IPS-20b (cell line): ENCODE measurements at regions not wholly inside any gene's neighbourhood (a gene's known extent, or its start where the extent isn't known, plus 50 kb on each side); places are given as distances from the start of the nearest gene placed in this dataset.

ENCODE experiments used
- H3K27ac ChIP-seq: one replicate; pipeline ENCODE4 v1.5.1; 2013; ENCODE audit warnings: low read length
- H3K27me3 ChIP-seq: 2 replicates; pipeline ENCODE4 v1.6.1; 2013; ENCODE audit warnings: mild to moderate bottlenecking, low read length, inconsistent platforms; ENCODE audit not compliant: insufficient read depth
- H3K36me3 ChIP-seq: 2 replicates; pipeline ENCODE4 v1.6.1; 2013; ENCODE audit warnings: low read depth, mild to moderate bottlenecking, inconsistent platforms, low read length, moderate library complexity; ENCODE audit not compliant: insufficient read depth
- H3K4me1 ChIP-seq: 2 replicates; pipeline ENCODE4 v1.6.1; 2013; ENCODE audit warnings: mild to moderate bottlenecking, control low read depth, inconsistent platforms, low read length, moderate library complexity; ENCODE audit not compliant: insufficient read depth
- H3K4me3 ChIP-seq: 2 replicates; pipeline ENCODE4 v1.5.1; 2013; ENCODE audit warnings: mild to moderate bottlenecking, low read length, inconsistent platforms
- H3K9ac ChIP-seq: 2 replicates; pipeline ENCODE4 v1.6.1; 2013; ENCODE audit warnings: low read depth, mild to moderate bottlenecking, inconsistent platforms, low read length, moderate library complexity
- H3K9me3 ChIP-seq: 2 replicates; pipeline ENCODE4 v1.6.1; 2013; ENCODE audit warnings: mild to moderate bottlenecking, low read depth, low read length, inconsistent platforms; ENCODE audit not compliant: insufficient read depth

DNA sequence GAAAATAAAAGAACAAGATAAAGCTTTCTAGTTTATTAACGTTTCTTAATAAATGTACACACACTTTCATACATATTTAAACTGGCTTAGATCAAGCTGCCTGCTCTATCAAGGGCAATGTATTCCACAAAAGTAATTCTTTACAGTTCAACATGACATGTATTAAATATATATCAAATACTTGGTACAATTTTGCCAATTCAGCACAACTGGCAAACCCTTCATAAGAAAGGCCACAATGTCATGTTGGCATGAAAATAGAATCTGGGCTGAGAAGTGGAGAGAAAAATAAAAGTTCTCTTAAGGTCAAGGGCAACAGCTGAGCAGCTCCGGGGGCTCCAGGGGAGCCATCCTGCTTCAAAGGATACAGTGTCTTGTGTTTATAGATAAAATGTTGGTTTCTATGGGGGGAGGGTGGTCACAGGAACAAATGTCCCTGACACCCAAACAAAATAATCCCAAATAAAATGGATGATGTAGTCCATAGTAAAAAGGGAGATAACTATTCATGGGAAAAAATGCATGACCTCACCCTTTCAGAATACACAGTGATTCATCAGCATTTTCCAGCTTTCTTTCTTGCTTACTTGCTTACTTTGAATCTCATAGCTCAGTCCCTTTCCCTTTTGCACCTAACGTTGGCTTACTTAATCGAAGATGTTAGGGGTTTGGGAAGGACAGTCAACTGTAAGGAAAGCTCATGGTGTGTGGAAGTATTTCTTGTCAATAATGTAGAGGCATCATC, 494.9 kb downstream of the NYAP2 start:
- Histone ChIP-seq H3K9ac (no peak overlapping the region), H3K27me3 (no peaks in the 10 kb centered on the region), H3K36me3 (no peaks in the 10 kb centered on the region), H3K4me1 (no peaks in the 10 kb centered on the region), H3K27ac (no peak overlapping the region), H3K4me3 (no peak overlapping the region), H3K9me3 (no peaks in the 10 kb centered on the region)

DNA sequence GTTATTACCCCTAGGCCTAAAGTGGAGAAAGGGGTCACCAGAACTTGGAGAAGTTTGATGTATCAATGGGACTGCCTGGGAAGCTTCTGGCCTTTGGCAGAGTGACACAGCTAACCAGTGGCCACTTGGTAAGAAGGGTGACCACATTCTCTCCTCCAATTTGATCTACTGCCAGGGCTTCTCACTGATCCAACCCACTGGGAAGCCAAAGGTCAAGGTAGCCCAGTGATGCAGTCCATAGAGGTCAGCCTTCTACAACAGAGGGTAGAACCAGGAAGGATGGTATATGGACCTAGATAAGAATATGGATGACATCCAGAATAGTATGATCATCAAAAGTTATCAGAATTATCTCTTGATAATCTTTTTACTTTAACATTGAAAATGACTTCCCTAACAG, 493.6 kb downstream of the NYAP2 start:
- Histone ChIP-seq H3K4me1 (no peaks in the 10 kb centered on the region), H3K27ac (no peak overlapping the region), H3K9me3 (no peaks in the 10 kb centered on the region)

GRCh38 chr2:225891771-225892170, 492.3 kb downstream of the NYAP2 start:
- H3K9me3 ChIP-seq = no peaks in the 10 kb centered on the region
- H3K4me3 ChIP-seq = no peak overlapping the region
- no peak overlapping the region for H3K27ac ChIP-seq
- H3K27me3 ChIP-seq = no peaks in the 10 kb centered on the region
- no peaks in the 10 kb centered on the region for H3K4me1 ChIP-seq
- no peaks in the 10 kb centered on the region for H3K36me3 ChIP-seq
- no peak overlapping the region for H3K9ac ChIP-seq

More for the DNA sequence above, 493.6 kb downstream of the NYAP2 start:
- Histone ChIP-seq H3K27me3 (no peaks in the 10 kb centered on the region), H3K36me3 (no peaks in the 10 kb centered on the region), H3K9ac (no peak overlapping the region), H3K4me3 (no peak overlapping the region)

GRCh38 chr2:225891013-225891412, 491.5 kb downstream of the NYAP2 start:
- Histone ChIP-seq H3K27ac (no peak overlapping the region), H3K9ac (no peak overlapping the region), H3K27me3 (no peaks in the 10 kb centered on the region), H3K4me1 (no peaks in the 10 kb centered on the region), H3K4me3 (no peak overlapping the region), H3K9me3 (no peaks in the 10 kb centered on the region), H3K36me3 (no peaks in the 10 kb centered on the region)

GRCh38 chr2:225889452-225889851, 489.9 kb downstream of the NYAP2 start:
- H3K27me3 ChIP-seq = no peaks in the 10 kb centered on the region
- H3K36me3 ChIP-seq = no peaks in the 10 kb centered on the region
- no peak overlapping the region for H3K27ac ChIP-seq
- H3K4me1 ChIP-seq = no peaks in the 10 kb centered on the region
- no peak overlapping the region for H3K9ac ChIP-seq
- H3K9me3 ChIP-seq = no peaks in the 10 kb centered on the region
- H3K4me3 ChIP-seq = no peak overlapping the region

DNA sequence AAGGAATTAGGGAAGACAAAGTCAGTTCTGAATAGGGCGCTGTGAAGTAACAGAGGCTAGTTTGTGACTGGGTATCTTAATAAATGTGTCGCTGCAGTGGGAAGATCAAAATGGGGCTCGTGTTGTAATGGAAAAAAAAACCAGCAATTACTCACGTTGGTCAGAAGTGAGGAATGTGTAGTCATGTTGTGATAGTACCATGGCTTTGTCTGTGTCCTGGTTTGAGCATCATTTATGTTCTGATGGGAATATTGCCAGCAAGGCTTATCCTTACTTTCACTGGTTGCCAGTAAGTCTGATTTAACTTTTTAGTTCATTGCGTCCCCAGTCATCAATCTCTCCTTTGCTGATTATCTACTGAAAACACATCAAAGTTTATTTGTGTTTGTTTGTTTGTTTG, 467.6 kb downstream of the NYAP2 start:
- Histone ChIP-seq H3K9me3 (no peaks in the 10 kb centered on the region), H3K27me3 (no peaks in the 10 kb centered on the region), H3K27ac (no peak overlapping the region), H3K36me3 (no peaks in the 10 kb centered on the region), H3K4me3 (no peak overlapping the region), H3K4me1 (no peaks in the 10 kb centered on the region), H3K9ac (no peak overlapping the region)

- Histone ChIP-seq H3K9me3 (no peaks in the 10 kb centered on the region), H3K36me3 (no peaks in the 10 kb centered on the region), H3K4me3 (no peak overlapping the region), H3K27ac (no peak overlapping the region), H3K4me1 (no peaks in the 10 kb centered on the region), H3K27me3 (no peaks in the 10 kb centered on the region), H3K9ac (no peak overlapping the region)
Measured at GRCh38 chr2:225865468-225865867, 466.0 kb downstream of the NYAP2 start.

- no peak overlapping the region for H3K27ac ChIP-seq
- no peak overlapping the region for H3K9ac ChIP-seq
- no peaks in the 10 kb centered on the region for H3K4me1 ChIP-seq
- no peaks in the 10 kb centered on the region for H3K36me3 ChIP-seq
- no peaks in the 10 kb centered on the region for H3K27me3 ChIP-seq
- no peak overlapping the region for H3K4me3 ChIP-seq
- no peaks in the 10 kb centered on the region for H3K9me3 ChIP-seq
Measured at GRCh38 chr2:225864394-225864793, 464.9 kb downstream of the NYAP2 start.

- Histone ChIP-seq H3K36me3 (no peaks in the 10 kb centered on the region), H3K4me3 (no peak overlapping the region), H3K4me1 (no peaks in the 10 kb centered on the region), H3K27ac (no peak overlapping the region), H3K27me3 (no peaks in the 10 kb centered on the region), H3K9ac (no peak overlapping the region), H3K9me3 (no peaks in the 10 kb centered on the region)
Measured at GRCh38 chr2:225842939-225843338, 443.4 kb downstream of the NYAP2 start.

GRCh38 chr2:225841314-225841713, 441.8 kb downstream of the NYAP2 start:
- H3K9me3 ChIP-seq = no peaks in the 10 kb centered on the region
- no peak overlapping the region for H3K4me3 ChIP-seq
- no peaks in the 10 kb centered on the region for H3K4me1 ChIP-seq
- H3K27me3 ChIP-seq = no peaks in the 10 kb centered on the region
- H3K9ac ChIP-seq = no peak overlapping the region
- no peaks in the 10 kb centered on the region for H3K36me3 ChIP-seq
- H3K27ac ChIP-seq = no peak overlapping the region

- no peaks in the 10 kb centered on the region for H3K4me1 ChIP-seq
- H3K36me3 ChIP-seq = no peaks in the 10 kb centered on the region
- no peak overlapping the region for H3K27ac ChIP-seq
- H3K9me3 ChIP-seq = no peaks in the 10 kb centered on the region
- no peak overlapping the region for H3K9ac ChIP-seq
- no peak overlapping the region for H3K4me3 ChIP-seq
- no peaks in the 10 kb centered on the region for H3K27me3 ChIP-seq
Measured at GRCh38 chr2:225837328-225837727, 437.8 kb downstream of the NYAP2 start.

DNA sequence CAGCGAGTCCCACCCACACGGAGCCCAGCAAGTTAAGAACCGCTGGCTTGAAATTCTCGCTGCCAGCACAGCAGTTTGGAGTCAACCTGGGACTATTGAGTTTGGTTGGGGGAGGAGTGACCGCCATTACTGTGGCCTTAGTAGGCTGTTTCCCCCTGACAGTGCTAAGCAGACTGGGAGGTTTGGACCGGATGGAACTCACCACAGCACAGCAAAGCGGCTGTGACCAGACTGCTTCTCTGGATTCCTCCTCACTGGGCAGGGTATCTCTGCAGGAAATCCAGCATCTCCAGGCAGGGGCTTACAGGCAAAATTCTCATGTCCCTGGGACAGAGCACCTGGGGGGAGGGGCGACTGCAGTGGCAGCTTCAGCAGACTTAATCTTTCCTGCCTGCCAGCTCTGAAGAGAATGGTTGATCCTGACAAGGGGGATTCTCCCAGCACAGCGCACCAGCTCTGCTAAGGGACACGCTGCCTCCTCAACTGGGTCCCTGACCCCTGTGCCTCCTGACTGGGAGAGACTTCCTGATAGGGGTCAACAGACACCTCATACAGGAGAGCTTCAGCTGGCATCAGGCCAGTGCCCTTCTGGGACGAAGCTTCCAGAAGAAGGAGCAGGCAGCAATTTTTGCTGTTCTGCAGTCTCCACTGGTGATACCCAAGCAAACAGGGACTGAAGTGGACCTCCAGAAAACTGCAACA, 425.4 kb downstream of the NYAP2 start:
- no peak overlapping the region for H3K9ac ChIP-seq
- H3K4me1 ChIP-seq = no peaks in the 10 kb centered on the region
- H3K36me3 ChIP-seq = no peaks in the 10 kb centered on the region
- no peaks in the 10 kb centered on the region for H3K9me3 ChIP-seq
- H3K4me3 ChIP-seq = no peak overlapping the region
- no peaks in the 10 kb centered on the region for H3K27me3 ChIP-seq
- H3K27ac ChIP-seq = no peak overlapping the region
